Upper lobe of right lung (tissue), 1 donor: ENCODE measurements at regions not wholly inside any gene's neighbourhood (a gene's known extent, or its start where the extent isn't known, plus 50 kb on each side); places are given as distances from the start of the nearest gene placed in this dataset.

Source experiments
- ATAC-seq: fragments of 200-7000 bp; cut with Tn5 transposase; one replicate; pipeline ENCODE4 v1.9.1; 2020; ENCODE audit warnings: mild to moderate bottlenecking, moderate library complexity
- DNase-seq: peaks from one replicate; pipeline ENCODE4 v3.0.0-alpha.2; 2020
- H3K27ac ChIP-seq: fragments of 200-600 bp; one replicate; pipeline ENCODE4 v1.8.0; 2022
- H3K27me3 ChIP-seq: fragments of 200-600 bp; one replicate; pipeline ENCODE4 v1.8.0; 2022; ENCODE audit warnings: mild to moderate bottlenecking
- H3K36me3 ChIP-seq: fragments of 200-600 bp; one replicate; pipeline ENCODE4 v1.8.0; 2022
- H3K4me1 ChIP-seq: fragments of 200-600 bp; one replicate; pipeline ENCODE4 v1.8.0; 2022
- H3K4me3 ChIP-seq: fragments of 200-600 bp; one replicate; pipeline ENCODE4 v1.8.0; 2022; ENCODE audit warnings: mild to moderate bottlenecking
- H3K9me3 ChIP-seq: fragments of 200-600 bp; one replicate; pipeline ENCODE4 v1.8.0; 2022
- intact Hi-C: fragments of 100-400 bp; cut with DNase I; formaldehyde crosslinking; loops from one replicate; pipeline ENCODE4 v1.11.0; 2022
- TF ChIP-seq, protein P1 (sequence below): fragments of 200-600 bp; IDR thresholded peaks from one replicate; pipeline ENCODE4 v1.8.0; 2022; ENCODE audit warnings: antibody characterized with exemption
- donor health status: DM: no; HTN: yes; CAD: no; lungs with severe emphysema.

DNA sequence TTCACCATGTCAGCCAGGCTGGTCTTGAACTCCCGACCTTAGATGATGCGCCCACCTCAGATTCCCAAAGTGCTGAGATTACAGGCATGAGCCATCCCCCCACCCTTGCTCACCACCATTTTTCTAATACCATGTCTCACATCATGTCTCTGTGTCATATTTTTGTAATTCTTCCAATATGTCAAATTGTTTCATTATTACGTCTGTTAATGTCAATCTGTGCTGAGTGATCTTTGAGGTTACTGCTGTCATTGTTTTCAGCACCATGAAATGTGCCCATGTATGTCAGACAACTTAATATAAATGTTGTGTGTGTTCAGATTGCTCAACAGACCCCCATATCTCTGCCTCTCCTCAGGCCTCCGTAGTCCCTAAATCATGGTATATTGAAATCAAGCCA lies 923.6 kb downstream of the NLGN4Y start:
- no peak for ATAC-seq
- intact Hi-C loops = no loop called here
- no peaks in the 10 kb centered on the region for H3K36me3 ChIP-seq
- H3K4me1 ChIP-seq = no peaks in the 10 kb centered on the region
- H3K4me3 ChIP-seq = no peak overlapping the region
- H3K27me3 ChIP-seq = no peaks in the 10 kb centered on the region
- no peaks in the 10 kb centered on the region for H3K9me3 ChIP-seq
- no peak for DNase-seq
- no peak overlapping the region for H3K27ac ChIP-seq
- TF ChIP-seq, protein P1, sequence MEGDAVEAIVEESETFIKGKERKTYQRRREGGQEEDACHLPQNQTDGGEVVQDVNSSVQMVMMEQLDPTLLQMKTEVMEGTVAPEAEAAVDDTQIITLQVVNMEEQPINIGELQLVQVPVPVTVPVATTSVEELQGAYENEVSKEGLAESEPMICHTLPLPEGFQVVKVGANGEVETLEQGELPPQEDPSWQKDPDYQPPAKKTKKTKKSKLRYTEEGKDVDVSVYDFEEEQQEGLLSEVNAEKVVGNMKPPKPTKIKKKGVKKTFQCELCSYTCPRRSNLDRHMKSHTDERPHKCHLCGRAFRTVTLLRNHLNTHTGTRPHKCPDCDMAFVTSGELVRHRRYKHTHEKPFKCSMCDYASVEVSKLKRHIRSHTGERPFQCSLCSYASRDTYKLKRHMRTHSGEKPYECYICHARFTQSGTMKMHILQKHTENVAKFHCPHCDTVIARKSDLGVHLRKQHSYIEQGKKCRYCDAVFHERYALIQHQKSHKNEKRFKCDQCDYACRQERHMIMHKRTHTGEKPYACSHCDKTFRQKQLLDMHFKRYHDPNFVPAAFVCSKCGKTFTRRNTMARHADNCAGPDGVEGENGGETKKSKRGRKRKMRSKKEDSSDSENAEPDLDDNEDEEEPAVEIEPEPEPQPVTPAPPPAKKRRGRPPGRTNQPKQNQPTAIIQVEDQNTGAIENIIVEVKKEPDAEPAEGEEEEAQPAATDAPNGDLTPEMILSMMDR = no peak

GRCh38 chrY:15455133-15455937 lies 931.0 kb downstream of the NLGN4Y start:
- H3K9me3 ChIP-seq = no peaks in the 10 kb centered on the region
- TF ChIP-seq, protein P1 = no peak
- intact Hi-C loops = no loop called here
- H3K4me1 ChIP-seq = no peaks in the 10 kb centered on the region
- H3K27ac ChIP-seq = no peak overlapping the region
- peak overlapping the region; percentile 40 for H3K4me3 ChIP-seq
- no peaks in the 10 kb centered on the region for H3K36me3 ChIP-seq
- H3K27me3 ChIP-seq = no peaks in the 10 kb centered on the region
- ATAC-seq = peak; percentile 26
- DNase-seq = no peak

DNA sequence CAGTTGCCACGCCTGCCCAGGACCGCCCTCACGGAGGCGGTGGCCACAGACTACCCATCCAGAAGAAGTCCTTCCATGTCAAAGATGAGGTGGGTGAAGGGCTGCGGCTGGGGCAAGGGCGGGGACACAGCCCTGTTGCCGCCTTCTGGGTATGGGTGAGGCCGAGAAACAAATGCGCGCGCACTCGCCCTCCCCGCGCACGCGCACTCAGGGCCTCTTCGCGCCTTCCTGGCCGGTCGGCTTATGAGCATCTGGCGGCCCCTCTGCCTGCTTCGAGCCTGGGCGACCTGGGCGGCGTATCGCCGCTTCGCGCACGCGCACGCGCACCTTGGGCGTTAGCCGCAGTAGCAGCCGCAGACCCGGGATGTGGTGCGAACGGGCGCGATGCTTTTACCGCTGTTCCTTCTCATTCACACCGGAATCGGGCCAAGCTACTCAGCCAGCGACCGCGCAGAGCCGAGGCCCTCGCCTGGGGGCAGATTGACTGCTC lies 931.7 kb downstream of the NLGN4Y start:
- no peaks in the 10 kb centered on the region for H3K9me3 ChIP-seq
- DNase-seq (peak; percentile 86), ATAC-seq (peak; percentile 95)
- H3K4me3 ChIP-seq = peak overlapping the region; percentile 40
- H3K27ac ChIP-seq = no peak overlapping the region
- no peaks in the 10 kb centered on the region for H3K27me3 ChIP-seq
- no peaks in the 10 kb centered on the region for H3K36me3 ChIP-seq
- intact Hi-C loops = no loop called here
- TF ChIP-seq, protein P1 = no peak
- H3K4me1 ChIP-seq = no peaks in the 10 kb centered on the region

DNA sequence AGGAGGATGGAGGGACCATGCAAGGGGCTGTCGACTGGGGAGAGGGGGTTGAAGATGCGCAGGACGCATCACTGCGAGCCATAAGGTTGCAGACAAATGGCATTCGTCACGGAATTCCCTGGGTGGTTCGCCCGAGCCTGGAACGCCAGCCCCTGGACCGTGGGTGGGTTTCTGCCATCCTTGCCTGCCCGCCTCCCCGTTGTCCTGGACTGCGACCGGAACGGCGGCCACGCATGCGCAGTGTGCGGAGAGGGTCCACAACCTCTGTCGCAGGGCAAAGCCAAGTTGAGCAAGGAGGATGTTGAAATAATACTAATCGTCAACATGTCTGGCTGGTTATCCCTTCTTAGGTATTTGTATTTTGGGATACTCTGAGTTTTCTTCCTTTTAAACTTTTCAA lies 932.2 kb downstream of the NLGN4Y start:
- H3K27me3 ChIP-seq = no peaks in the 10 kb centered on the region
- no peaks in the 10 kb centered on the region for H3K9me3 ChIP-seq
- TF ChIP-seq, protein P1 = no peak
- ATAC-seq = peak; percentile 9
- H3K4me3 ChIP-seq = peak overlapping the region; percentile 40
- H3K4me1 ChIP-seq = no peaks in the 10 kb centered on the region
- no peaks in the 10 kb centered on the region for H3K36me3 ChIP-seq
- H3K27ac ChIP-seq = no peak overlapping the region
- peak; percentile 50 for DNase-seq
- intact Hi-C loops = no loop called here

GRCh38 chrY:15457682-15458081 lies 933.4 kb downstream of the NLGN4Y start:
- Histone ChIP-seq H3K27ac (no peak overlapping the region), H3K36me3 (no peaks in the 10 kb centered on the region), H3K4me1 (no peaks in the 10 kb centered on the region), H3K9me3 (no peaks in the 10 kb centered on the region), H3K4me3 (no peak overlapping the region), H3K27me3 (no peaks in the 10 kb centered on the region)
- ATAC-seq = no peak
- intact Hi-C loops = no loop called here
- no peak for DNase-seq
- TF ChIP-seq, protein P1 = no peak
